T-helper 1 cell treated with Interleukin-12 subunit alpha and Interleukin-12 subunit beta and Interleukin-4 antibody, amounts not matched to agents 30 μg/mL and 1 μg/mL, for 36 hours (primary cell): ENCODE measurements at regions not wholly inside any gene's neighbourhood (a gene's known extent, or its start where the extent isn't known, plus 50 kb on each side); places are given as distances from the start of the nearest gene placed in this dataset.
"Not testable (repeated sequence)": the region's sequence is repeated elsewhere in the genome, so short reads cannot be mapped to it uniquely, and the experiment has no call there.

Source experiments
- H3K27ac Mint-ChIP-seq: one replicate; pipeline ENCODE4 v1.8.0; 2021; ENCODE audit warnings: mild to moderate bottlenecking, mixed read lengths
- H3K27me3 Mint-ChIP-seq: one replicate; pipeline ENCODE4 v1.8.0; 2021; ENCODE audit warnings: low read depth, mixed read lengths
- H3K36me3 Mint-ChIP-seq: one replicate; pipeline ENCODE4 v1.8.0; 2021; ENCODE audit warnings: low read depth, mixed read lengths
- H3K4me1 Mint-ChIP-seq: one replicate; pipeline ENCODE4 v1.8.0; 2021; ENCODE audit warnings: low read depth, mixed read lengths
- H3K4me3 Mint-ChIP-seq: one replicate; pipeline ENCODE4 v1.8.0; 2021; ENCODE audit warnings: mild to moderate bottlenecking, moderate library complexity, mixed read lengths
- H3K9me3 Mint-ChIP-seq: one replicate; pipeline ENCODE4 v1.8.0; 2021; ENCODE audit warnings: mixed read lengths

DNA sequence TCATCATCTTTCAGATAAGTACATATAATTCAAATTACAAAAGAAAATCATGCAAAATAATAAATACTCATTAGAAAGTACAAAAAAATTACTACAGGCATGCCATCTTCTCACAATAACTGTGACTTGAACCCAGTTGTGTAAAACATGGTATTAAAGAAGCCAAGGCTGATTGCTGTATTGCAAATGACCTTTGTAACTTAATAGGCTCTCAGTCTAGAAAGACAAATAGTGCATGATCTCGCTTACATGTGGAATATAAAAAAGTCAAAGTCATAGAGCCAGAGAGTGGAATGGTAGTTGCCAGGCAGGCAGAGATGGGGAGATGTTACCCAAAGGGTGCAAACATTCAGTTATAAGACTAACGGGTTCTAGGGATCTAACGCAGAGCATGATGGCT lies 626.1 kb downstream of the COL12A1 start:
- H3K27ac Mint-ChIP-seq: no peak overlapping the region
- H3K4me1 Mint-ChIP-seq: no peaks in the 10 kb centered on the region
- no peaks in the 10 kb centered on the region for H3K27me3 Mint-ChIP-seq
- H3K9me3 Mint-ChIP-seq: no peaks in the 10 kb centered on the region
- no peaks in the 10 kb centered on the region for H3K36me3 Mint-ChIP-seq
- no peak overlapping the region for H3K4me3 Mint-ChIP-seq

DNA sequence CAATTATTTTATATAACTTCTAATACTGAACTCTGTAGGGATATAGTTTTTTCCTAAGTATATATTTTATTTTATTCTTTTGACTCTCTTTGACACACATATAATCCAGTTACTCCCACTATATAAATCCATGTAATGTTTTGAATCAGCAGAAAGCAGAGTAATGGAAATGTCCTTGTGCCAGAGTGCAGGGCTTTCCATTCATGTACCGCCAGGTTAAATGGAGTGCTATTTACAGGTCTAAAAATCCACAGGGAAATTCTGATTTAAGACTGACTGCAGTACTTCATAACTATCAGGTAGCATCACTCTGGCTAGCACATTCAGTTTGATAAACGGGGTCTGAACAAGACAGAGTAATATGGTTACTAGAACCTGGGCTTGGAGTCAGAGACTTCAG lies 626.8 kb downstream of the COL12A1 start:
- Mint-ChIP-seq H3K27me3 (no peaks in the 10 kb centered on the region), H3K9me3 (no peaks in the 10 kb centered on the region), H3K27ac (no peak overlapping the region), H3K4me1 (no peaks in the 10 kb centered on the region), H3K36me3 (no peaks in the 10 kb centered on the region), H3K4me3 (no peak overlapping the region)

DNA sequence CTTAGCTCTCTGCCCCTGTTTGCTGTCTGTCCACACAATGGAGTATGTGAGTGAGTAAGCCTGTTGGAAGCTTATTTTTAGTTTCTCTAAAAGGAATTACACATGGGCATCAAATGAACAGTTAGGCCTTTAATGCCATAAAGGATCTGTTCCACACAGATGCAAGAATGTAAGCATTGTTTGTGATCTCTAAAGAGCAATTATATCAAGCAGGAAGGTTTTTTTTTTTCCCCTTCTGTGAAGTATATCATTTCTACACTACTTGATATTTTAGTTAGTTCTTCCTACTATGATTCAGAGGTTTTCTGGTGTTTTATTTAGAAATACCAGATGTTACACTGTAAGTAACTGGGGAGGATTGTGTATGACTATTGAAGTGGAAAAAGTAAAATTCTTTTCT lies 627.5 kb downstream of the COL12A1 start:
- no peaks in the 10 kb centered on the region for H3K9me3 Mint-ChIP-seq
- H3K27me3 Mint-ChIP-seq: no peaks in the 10 kb centered on the region
- H3K4me3 Mint-ChIP-seq: no peak overlapping the region
- no peaks in the 10 kb centered on the region for H3K4me1 Mint-ChIP-seq
- no peaks in the 10 kb centered on the region for H3K36me3 Mint-ChIP-seq
- no peak overlapping the region for H3K27ac Mint-ChIP-seq

DNA sequence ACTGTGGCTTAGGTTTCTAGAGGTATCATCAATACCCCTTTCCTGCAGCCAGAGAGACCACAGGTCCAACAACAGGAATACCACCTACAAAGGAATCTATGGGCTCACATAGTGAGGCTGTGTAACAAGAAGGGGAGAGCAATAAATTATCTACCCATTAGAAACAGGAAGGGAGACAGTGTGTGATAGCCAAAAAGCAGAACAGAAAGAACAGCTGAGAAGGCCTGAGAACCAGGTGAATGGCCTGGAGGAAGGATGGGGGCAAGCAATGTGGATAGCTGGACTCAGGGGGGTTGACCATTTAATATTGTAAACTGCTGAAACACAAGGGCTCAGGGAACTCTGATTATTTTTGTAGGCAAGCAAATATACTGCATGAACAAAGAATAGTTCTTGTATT lies 628.2 kb downstream of the COL12A1 start:
- no peaks in the 10 kb centered on the region for H3K9me3 Mint-ChIP-seq
- H3K36me3 Mint-ChIP-seq: no peaks in the 10 kb centered on the region
- no peak overlapping the region for H3K27ac Mint-ChIP-seq
- no peaks in the 10 kb centered on the region for H3K4me1 Mint-ChIP-seq
- H3K4me3 Mint-ChIP-seq: no peak overlapping the region
- H3K27me3 Mint-ChIP-seq: no peaks in the 10 kb centered on the region

DNA sequence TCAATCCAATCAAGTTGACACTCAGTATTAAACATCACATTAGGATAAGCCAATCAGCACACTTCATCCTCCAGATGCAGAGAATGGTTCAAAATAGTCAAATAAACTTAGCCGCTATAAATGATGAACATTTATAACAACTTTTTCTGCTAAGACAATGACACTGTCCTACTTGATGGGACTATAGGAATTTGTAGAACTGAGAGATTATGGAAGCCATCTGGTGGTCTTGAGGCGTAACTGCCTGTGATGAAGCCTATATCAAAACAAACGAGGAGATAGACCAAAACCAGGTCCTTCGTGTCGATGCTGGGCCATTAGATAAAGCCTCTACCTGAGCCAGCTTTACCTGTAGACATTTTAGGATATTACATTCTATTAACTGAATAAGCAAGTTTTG lies 631.1 kb downstream of the COL12A1 start:
- no peaks in the 10 kb centered on the region for H3K27me3 Mint-ChIP-seq
- H3K36me3 Mint-ChIP-seq: no peaks in the 10 kb centered on the region
- H3K4me1 Mint-ChIP-seq: no peaks in the 10 kb centered on the region
- H3K9me3 Mint-ChIP-seq: no peaks in the 10 kb centered on the region
- no peak overlapping the region for H3K27ac Mint-ChIP-seq
- no peak overlapping the region for H3K4me3 Mint-ChIP-seq

DNA sequence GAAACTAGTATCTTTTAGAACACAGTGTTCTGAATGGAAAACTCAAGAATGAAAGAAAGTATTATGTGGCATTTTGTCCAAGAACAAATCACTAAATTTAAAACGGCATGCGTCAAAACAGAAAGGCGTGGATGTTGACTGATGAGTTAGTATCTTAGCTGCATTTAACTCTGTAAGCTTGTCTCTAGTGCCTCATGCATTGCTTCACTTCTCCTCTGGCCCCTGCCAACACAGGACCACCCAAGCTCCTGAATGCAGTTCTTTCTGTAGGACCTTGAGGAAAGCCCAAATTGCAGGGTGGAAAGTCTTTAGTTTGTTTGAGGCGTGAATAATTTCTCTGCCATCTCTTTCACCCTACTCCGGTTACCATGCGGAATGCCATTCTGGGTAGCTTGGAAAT lies 632.2 kb downstream of the COL12A1 start:
- Mint-ChIP-seq H3K4me1 (no peaks in the 10 kb centered on the region), H3K9me3 (no peaks in the 10 kb centered on the region), H3K4me3 (no peak overlapping the region), H3K27me3 (no peaks in the 10 kb centered on the region), H3K36me3 (no peaks in the 10 kb centered on the region), H3K27ac (no peak overlapping the region)

DNA sequence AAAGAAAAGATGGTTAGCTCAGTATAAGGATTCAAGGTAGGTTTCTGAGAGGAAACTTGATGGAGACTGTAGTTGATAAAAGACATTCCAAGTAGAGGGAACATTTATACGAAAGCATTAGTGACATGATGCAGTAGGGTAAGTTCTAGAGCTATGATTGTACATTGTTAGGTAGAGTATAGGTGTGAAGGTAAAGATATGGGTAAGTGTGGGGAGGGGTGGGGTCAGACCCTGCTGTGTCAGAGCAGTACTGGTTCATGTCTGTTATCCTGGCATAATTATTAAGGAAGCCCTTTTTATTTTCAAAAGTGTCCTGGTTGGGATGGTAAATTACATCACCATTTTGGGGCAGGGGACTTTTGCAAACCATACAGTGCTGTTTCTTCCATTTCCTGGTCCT lies 635.8 kb downstream of the COL12A1 start:
- no peaks in the 10 kb centered on the region for H3K4me1 Mint-ChIP-seq
- no peak overlapping the region for H3K4me3 Mint-ChIP-seq

DNA sequence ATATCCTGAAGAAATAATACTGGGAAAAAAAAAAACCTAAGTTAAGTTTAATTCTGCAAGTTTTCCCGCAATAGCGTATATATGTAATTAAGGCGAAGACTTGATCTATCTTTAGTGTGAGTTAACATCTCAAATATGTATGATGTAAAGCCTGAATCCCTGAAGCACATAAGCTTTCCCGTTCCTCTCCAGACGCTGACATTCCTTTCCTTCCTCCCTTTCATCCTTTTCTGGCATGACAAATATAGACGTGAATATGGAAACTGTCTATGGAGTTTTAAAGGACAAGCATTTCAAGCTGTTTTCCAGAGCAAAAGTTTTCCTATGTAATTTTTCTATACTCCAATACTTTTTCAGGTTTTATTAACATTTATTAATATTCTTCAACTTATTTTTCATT lies 637.0 kb downstream of the COL12A1 start:
- no peaks in the 10 kb centered on the region for H3K36me3 Mint-ChIP-seq
- H3K9me3 Mint-ChIP-seq: no peaks in the 10 kb centered on the region
- H3K4me3 Mint-ChIP-seq: no peak overlapping the region
- H3K4me1 Mint-ChIP-seq: no peaks in the 10 kb centered on the region
- no peak overlapping the region for H3K27ac Mint-ChIP-seq
- H3K27me3 Mint-ChIP-seq: no peaks in the 10 kb centered on the region

More for the DNA sequence above, 635.8 kb downstream of the COL12A1 start:
- H3K36me3 Mint-ChIP-seq: no peaks in the 10 kb centered on the region
- H3K9me3 Mint-ChIP-seq: no peaks in the 10 kb centered on the region
- H3K27ac Mint-ChIP-seq: no peak overlapping the region
- H3K27me3 Mint-ChIP-seq: no peaks in the 10 kb centered on the region

DNA sequence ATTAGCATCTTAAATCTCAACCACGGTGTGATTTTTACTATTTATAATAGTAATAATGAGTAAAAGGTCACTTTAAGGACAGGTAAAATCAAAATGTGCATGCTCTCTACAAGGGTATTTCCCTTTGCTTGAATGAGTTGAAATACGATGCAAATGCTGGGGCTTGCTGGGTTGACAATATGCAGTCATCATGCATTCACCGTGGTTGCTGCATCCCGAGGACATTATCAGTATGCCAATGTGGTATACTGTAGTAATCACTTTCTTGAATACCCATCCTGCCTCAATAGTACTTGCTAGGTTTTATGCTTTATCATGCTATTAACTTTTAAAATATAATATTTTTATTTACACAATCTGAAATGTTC lies 637.9 kb downstream of the COL12A1 start:
- H3K4me1 Mint-ChIP-seq, H3K27ac Mint-ChIP-seq, H3K27me3 Mint-ChIP-seq, H3K9me3 Mint-ChIP-seq, H3K4me3 Mint-ChIP-seq, H3K36me3 Mint-ChIP-seq: not testable (repeated sequence)

DNA sequence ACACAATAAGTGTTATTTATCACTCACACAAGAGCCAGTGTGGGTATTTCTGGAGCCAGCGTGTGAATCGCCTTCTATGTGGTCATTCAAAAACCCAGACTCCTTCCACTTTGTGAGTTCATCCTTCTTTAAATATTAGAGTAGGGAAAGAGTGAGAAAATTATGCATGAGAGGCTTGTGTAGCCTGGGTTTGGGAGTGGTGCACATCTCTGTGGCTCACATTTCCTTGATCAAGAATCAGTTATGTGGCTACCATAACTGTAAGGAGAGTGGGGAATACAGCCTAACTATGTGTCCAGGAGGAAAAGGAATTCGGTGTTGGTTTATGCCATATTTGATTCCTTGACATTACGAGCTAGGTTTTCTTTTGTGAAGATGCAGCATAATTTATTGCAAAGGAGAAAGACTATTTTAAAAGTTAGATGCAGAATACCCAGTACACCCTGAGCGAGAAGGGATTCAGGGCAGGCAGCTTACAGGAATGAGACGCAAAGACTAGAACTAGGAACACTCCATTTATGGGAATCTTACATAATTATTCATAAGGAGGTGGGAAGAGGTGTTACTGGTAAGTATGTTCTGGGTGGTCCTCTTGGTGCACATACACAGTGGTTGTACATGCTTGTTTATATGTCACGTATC lies 638.5 kb downstream of the COL12A1 start:
- Mint-ChIP-seq H3K36me3 (no peaks in the 10 kb centered on the region), H3K4me1 (no peaks in the 10 kb centered on the region), H3K27me3 (no peaks in the 10 kb centered on the region), H3K9me3 (no peaks in the 10 kb centered on the region), H3K27ac (no peak overlapping the region), H3K4me3 (no peak overlapping the region)

DNA sequence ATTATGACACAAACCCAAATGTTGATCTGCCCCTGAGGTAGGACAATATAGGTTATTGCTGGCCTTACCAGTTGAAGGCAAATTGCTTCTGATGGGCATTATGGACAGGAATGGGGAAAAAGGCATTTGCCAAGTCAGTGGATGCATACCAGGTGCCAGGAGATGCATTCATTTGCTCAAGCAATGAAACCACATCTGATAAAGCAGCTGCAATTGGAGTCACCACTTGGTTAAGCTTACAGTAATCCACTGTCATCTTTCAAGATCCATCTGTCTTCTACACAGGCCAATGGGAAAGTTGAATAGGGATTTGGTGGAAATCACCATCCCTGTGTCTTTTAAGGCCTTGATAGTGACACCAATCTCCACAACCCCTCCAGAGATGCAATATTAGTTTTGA lies 648.6 kb downstream of the COL12A1 start:
- no peaks in the 10 kb centered on the region for H3K27me3 Mint-ChIP-seq
- H3K36me3 Mint-ChIP-seq: no peaks in the 10 kb centered on the region
- H3K27ac Mint-ChIP-seq: no peak overlapping the region
- H3K9me3 Mint-ChIP-seq: peaks cover 4% of the 10 kb centered on the region
- no peak overlapping the region for H3K4me3 Mint-ChIP-seq
- no peaks in the 10 kb centered on the region for H3K4me1 Mint-ChIP-seq

DNA sequence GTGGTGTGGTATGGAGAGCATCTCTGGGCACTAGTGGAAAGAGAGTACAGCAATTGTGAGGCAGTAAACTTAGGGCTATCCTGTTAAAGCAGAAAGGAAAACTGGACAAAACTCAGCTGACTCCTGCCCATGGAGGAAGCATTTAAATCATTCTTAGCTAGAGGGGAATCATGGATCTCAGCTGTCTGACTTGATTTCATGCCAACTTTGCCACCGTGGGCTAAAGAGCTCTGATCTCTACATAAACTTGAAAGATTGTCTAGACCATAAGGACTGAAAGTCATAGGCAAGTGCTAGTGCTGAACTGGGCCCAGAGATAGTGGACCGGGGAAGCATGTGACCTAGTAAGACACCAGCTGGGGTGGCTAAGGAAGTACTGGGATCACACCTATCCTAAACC lies 651.8 kb downstream of the COL12A1 start:
- no peaks in the 10 kb centered on the region for H3K36me3 Mint-ChIP-seq
- H3K27me3 Mint-ChIP-seq: no peaks in the 10 kb centered on the region
- H3K27ac Mint-ChIP-seq: no peak overlapping the region
- no peaks in the 10 kb centered on the region for H3K4me1 Mint-ChIP-seq
- no peak overlapping the region for H3K4me3 Mint-ChIP-seq
- H3K9me3 Mint-ChIP-seq: peaks cover 4% of the 10 kb centered on the region

DNA sequence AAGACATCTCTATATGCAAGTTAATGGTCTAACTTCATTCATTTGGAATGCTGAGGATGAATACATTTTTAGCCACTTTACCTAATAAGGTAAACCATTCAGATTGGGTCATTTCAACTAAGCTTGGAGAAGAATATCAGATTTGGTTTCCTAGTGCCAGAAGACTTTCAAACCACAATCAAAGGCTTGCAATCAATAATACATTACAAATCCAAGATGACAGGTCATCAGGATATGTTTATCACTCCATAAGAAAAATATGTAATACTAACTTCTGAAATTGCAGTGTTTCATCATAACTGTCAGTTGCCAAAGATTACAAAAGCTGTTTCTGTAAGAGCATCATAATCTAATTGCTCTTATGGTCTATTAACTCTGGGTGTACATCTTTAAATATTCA lies 654.0 kb downstream of the COL12A1 start:
- peaks cover 4% of the 10 kb centered on the region for H3K9me3 Mint-ChIP-seq
- H3K36me3 Mint-ChIP-seq: no peaks in the 10 kb centered on the region
- no peaks in the 10 kb centered on the region for H3K4me1 Mint-ChIP-seq
- H3K4me3 Mint-ChIP-seq: no peak overlapping the region
- H3K27me3 Mint-ChIP-seq: no peaks in the 10 kb centered on the region
- H3K27ac Mint-ChIP-seq: no peak overlapping the region

DNA sequence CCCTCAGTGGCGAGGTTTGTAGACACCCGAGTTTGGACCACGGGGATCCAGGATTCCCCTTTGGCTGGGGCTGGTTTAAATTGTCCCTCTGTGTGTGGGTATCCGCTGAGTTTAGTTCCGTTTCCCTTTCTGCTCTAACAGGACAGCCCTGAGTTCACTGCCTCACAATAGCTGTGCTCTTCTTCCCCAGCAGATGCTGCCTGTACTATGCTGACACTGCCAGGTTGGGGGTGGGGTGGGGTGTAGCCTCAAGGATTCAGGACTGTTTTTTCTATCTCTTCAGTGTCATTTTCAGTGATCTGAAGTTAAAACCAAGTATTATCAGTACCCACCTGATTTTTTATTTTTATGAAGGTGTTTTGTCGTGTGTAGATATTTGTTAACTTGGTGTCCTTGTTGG lies 655.0 kb downstream of the COL12A1 start:
- Mint-ChIP-seq H3K4me3 (no peak overlapping the region), H3K27ac (no peak overlapping the region), H3K4me1 (no peaks in the 10 kb centered on the region), H3K27me3 (no peaks in the 10 kb centered on the region), H3K36me3 (no peaks in the 10 kb centered on the region), H3K9me3 (peaks cover 4% of the 10 kb centered on the region)

DNA sequence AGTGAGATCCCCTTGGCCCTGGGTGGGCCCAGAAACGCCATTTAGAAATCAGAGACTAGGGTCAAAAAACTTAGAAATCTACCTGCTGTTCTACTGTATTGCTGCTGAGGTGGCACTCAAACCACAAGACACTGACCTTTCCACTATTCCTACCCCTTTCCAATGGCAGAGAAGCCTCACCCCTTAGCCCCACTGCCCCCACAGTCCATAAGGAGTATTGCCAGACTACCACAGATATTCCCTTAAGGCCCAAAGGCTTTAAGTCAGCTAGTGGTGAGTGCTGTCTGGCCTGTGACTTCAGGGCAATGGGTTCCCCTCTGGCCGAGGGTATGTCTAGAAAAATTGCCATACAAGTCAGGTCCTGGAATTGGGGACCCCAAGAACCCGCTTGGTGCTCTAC lies 656.1 kb downstream of the COL12A1 start:
- no peak overlapping the region for H3K4me3 Mint-ChIP-seq
- peaks cover 4% of the 10 kb centered on the region for H3K9me3 Mint-ChIP-seq
- H3K4me1 Mint-ChIP-seq: no peaks in the 10 kb centered on the region
- H3K27me3 Mint-ChIP-seq: no peaks in the 10 kb centered on the region
- no peak overlapping the region for H3K27ac Mint-ChIP-seq
- H3K36me3 Mint-ChIP-seq: no peaks in the 10 kb centered on the region
